DMS53 treated with DMSO at 0.1 percent for 48 hours (cell line): ENCODE measurements at regions not wholly inside any gene's neighbourhood (a gene's known extent, or its start where the extent isn't known, plus 50 kb on each side); places are given as distances from the start of the nearest gene placed in this dataset.

Experiments
- DNase-seq: peaks from one replicate; lab custom pipeline; 2025; ENCODE audit not compliant: unreplicated experiment; lab: John Stamatoyannopoulos, UW

GRCh38 chr1:17930635-17931034 is 175.5 kb downstream of the ACTL8 start:
- DNase-seq: no peak

DNA sequence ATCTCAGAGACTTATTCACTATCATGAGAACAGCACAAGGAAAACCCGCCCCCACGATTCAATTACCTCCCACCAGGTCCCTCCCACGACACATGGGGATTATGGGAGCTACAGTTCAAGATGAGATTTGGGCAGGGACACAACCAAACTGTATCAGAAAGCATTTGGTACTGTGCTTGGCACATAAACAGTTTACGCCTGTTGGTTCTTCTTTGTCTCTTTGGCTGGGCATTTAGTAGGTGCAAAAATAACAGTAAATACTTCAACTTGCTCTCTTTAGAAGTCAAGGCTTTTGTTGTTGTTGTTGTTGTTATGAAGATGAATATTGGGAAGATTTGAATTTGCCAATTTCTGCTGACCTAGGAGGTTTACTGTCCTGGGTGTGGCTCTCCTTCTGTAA is 175.4 kb upstream of the IGSF21 start:
- no peak for DNase-seq

DNA sequence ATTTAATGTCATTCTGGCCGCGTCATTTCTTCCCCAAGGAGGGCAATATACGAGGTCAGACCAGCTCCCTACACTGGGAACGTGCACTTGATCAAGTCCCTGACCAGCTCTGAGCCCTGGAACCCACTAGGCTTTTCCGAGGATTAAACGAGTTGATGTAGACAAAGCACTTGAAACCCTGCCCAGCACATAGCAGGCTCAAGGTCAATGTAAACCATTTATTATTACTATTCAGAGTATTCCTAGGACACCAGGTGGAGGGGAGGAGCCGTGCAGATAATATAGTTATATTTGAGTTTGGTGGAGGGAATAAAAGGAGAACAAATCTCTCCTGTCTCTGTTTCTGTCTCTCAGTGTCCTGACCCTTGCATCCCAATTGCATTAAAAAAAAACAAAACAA is 174.1 kb upstream of the IGSF21 start:
- DNase-seq: no peak

- DNase-seq: no peak
These were observed 173.6 kb upstream of the IGSF21 start for GRCh38 chr1:17933971-17934370.

GRCh38 chr1:17935230-17935629 is 172.4 kb upstream of the IGSF21 start:
- no peak for DNase-seq

DNA sequence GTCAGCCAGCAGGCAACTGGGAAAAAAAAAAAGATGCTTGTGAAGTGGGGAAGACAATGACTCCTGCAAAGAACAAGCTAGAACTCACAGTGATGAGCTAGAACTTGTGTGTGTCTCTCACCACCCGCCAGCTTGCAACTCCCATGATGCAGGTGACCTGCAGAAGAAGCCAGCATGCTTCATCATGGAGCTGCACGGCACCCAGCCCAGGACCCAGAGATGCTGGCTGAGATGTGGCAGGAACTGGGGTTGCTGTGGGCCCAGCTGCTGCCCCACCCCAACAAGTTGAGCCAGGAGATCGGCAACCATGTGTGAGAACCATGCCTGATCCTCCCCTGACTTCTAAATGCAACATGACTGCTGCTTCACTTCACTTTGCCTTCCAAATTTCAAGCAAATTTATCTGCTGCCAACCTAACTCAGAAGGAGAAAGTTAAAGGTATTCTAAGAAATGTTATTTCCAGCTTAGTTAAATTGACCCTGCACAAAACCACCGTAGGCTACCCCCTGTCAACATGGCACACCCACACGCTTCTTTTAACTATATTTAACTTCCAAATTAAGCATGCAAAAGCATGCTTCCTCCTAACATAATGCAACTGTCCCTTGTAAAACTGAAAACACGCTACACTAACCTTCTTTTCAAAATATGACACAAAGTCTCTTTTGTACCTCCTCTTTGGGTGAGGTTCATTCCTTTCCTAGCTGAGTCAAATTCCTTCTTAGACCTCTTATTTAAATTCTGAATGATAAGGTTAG is 166.0 kb upstream of the IGSF21 start:
- no peak for DNase-seq

- DNase-seq: no peak
These were observed 164.1 kb upstream of the IGSF21 start for GRCh38 chr1:17943506-17943905.

- no peak for DNase-seq
These were observed 163.0 kb upstream of the IGSF21 start for GRCh38 chr1:17944646-17945045.

- no peak for DNase-seq
These were observed 161.2 kb upstream of the IGSF21 start for GRCh38 chr1:17946434-17946833.

DNA sequence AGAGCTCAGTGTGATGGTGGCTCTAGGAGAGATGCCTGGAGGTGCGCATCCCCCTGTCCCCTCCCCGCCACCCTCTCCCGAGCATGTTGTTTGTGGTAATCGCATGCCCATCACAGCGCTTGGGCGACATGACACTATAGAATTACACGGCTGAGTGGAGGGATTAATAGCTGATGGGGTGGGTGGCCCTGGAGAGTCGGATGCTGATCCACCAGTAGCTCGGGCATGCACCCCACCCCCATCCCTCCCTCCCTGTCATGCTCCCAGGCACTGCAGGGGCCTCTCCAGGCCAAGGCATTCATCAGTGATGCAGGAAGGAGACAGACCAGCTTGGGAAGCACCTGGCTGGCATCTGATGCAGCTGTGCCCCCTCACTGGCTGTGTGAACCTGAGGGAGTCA is 159.0 kb upstream of the IGSF21 start:
- no peak for DNase-seq

DNA sequence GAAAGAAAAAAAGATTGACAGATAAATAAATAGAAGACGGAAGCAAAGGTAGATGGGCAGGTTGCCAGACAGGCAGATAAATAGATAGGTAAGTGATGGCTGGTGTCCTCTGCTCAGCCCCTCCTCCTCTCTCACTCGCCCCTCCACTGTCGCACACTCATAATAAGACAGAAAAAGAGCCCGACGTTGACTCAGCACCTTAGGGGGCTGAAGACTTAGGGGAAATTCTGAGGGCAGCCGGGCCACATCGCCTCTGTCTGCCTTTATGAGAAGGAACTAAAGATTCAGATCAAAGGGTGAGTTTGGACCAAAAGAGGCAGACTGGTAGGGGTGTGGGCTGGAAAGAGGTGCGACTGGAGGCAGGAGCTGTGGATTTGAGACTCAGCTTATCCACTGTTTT is 158.1 kb upstream of the IGSF21 start:
- no peak for DNase-seq

DNA sequence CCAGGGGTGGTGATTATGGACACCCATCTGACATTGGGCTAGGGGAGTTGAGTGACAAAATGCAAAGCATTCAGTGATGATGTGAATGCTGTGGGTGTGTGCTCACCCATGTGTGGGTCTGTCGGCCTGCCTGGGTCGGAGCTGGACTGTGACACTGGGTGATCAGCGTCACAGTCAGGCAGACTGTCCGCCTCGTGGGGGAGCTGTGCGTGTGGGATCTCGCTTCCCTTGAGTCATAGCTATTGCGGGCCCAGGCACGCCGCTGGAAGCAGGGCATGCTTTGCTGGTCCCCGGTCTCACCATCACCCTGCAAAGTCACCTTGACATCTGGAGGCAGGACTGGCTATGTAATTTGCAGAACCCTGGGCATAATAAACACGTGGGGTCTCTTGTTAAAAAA is 156.9 kb upstream of the IGSF21 start:
- no peak for DNase-seq

DNA sequence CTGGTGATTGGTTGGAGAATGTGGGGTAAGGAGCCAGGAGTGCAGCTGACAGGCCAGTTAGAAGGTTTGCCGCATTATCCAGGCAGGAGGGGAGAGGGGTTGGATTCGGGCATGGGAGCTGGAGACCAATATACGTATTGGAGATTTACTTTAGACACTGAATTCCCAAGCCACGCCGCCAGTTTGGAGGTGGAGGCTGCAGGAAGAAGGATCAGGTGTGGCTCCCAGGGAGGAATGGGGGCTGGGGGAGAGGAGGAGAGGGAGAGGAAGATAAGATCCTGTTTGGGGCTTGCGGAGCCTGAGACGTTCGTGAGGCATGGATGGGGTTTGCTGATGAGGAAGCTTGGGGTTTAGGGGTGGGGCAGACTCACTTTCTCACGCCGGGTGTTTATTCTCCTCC is 155.1 kb upstream of the IGSF21 start:
- no peak for DNase-seq

DNA sequence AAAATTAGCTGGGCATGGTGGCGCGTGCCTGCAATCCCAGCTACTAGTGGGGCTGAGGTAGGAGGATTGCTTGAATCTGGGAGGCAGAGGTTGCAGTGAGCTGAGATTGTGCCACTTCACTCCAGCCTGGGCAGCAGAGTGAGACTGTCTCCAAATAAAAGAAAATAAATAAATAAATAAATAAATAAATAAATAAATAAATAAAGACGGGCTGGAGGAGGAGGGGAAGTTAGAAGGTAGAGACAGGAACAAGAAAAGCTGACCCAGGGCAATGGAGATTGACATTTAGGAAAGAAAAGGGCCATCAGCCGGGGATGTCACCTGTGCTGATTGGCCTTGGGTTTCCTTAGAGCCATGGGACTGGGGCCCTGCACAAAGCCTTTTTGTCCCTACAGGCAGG is 153.7 kb upstream of the IGSF21 start:
- no peak for DNase-seq

DNA sequence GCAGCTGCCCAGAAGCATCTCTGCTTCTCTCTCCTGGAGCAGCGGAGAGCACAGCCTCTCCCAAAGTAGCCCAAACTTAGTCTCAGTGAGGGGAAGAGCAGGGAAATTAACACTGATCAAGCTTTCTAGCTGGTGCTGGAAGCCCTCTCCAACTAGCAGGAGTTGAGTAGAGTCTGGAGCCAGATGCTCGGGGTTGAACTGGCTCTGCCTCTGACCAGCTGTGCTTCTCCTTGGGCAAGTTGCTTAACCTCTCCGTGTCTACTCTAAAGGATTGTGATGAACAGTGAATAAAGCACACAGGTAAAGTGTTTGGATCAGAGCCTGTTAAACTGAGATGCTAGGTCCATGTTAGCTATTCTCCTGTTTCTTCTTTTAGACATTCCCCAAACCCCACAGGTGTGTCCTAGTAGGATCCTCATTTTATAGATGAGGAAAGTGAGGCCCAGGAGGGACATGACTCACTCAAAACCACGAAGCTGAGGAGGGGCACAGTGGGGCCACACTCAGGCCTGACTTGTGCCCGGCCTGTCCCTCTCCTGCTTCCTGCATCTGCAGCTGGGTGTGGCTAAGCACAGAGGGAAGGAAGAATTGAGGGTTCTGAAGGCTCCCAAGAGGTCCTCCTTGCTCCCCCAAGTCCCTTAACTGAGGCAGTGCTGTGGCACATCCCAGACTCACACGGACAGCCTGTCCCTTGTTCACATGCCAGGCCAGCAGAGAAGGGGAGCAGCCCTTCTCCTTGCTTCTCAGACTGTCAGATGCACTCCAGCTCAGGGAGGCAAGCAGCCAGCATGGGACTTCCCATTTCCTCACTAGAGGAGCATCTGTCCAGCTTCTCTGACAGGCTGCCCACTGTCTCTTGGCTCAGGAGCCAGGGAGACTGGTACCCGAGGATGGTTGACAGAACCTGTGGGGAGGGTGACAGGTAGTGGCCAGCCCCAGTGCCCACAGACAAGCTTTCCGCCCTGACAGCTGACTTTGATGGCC is 152.0 kb upstream of the IGSF21 start:
- DNase-seq: no peak

GRCh38 chr1:17957588-17958267 is 149.9 kb upstream of the IGSF21 start:
- no peak for DNase-seq

GRCh38 chr1:17958704-17959103 is 148.9 kb upstream of the IGSF21 start:
- no peak for DNase-seq

GRCh38 chr1:17963513-17963912 is 144.1 kb upstream of the IGSF21 start:
- no peak for DNase-seq

GRCh38 chr1:17965515-17966100 is 142.0 kb upstream of the IGSF21 start:
- no peak for DNase-seq

DNA sequence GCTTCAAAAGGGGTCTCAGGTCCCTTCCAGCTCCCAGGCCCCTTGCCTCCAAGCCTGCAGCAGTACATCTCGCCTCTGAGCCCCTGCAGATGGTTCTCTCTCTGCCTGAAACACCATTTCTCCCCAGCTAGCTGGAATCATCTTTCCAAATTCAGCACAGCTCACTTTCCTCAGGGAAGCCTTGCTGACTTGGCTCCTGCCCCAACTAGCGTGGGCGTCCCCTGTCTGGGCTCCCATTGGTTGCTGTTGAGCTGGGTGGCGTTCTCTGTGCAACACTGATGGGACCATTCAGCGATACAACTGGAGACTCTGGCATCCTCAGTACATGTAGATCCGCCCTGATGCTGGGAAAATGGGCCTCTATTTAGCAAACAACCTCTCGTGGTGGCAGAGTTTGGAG is 141.3 kb upstream of the IGSF21 start:
- no peak for DNase-seq

DNA sequence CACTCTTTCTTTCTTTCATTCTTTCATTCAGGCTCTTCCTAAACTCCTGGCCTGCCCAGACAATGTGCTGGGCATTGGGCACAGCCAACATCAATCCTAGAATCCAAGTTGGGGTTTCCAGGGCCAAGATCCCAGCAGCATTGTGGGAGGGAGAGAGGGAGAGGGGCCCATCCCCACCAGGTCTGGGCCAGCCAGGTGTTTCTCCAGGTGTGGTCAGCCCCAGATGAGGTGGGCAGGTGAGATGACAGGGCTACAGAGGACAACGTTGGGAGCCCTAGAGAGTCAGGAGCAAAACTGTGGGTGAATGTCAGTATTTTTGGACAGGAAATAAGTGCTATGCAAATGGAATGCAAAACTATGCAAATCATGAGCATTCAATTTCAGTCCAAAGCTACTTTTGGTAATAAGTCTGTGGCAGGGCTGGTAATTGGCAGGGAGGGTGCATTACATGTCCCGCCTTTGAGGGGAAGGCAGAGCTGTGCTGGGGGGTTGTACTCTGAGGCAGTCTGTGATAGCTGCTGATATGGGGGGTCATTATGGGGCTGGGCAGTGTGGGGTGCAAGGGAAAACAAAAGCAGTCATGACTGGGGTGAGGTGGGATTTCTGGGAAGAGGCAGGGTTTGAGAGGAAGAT is 139.9 kb upstream of the IGSF21 start:
- no peak for DNase-seq
